ENCODE measurements at regions not wholly inside any gene's neighbourhood (a gene's known extent, or its start where the extent isn't known, plus 50 kb on each side); places are given as distances from the start of the nearest gene placed in this dataset.

- H3K27ac ChIP-seq (ENCODE audit: low read depth, low read length), result no peak overlapping the region
- H3K4me3 ChIP-seq (replicated peaks in 1 of 2; ENCODE audit: low read depth in 1 of 2, low read length in 2 of 2), result no peak overlapping the region
- H3K4me1 ChIP-seq (ENCODE audit: control insufficient read depth in 1 of 2, insufficient read depth in 2 of 2, low read length in 2 of 2), result peaks cover 0 to under 1% of the 10 kb centered on the region in 2 experiments; a peak in 1 of 4 replicates
- no peaks in the 10 kb centered on the region for H3K9me3 ChIP-seq (ENCODE audit: control insufficient read depth in 1 of 2, insufficient read depth in 1 of 2, low read depth in 1 of 2, low read length in 2 of 2)
- H4K20me1 ChIP-seq (ENCODE audit: insufficient read depth), result no peaks in the 10 kb centered on the region
- TF ChIP-seq POLR2AphosphoS5 (IDR thresholded peaks at IDR 0.05; ENCODE audit: low read depth, low read length) (no peak), YY1 (IDR thresholded peaks at IDR 0.05; ENCODE audit: extremely low read depth, insufficient replicate concordance, low read depth, low read length) (no peak), ATF3 (IDR thresholded peaks at IDR 0.05) (no peak), RAD21 (IDR thresholded peaks at IDR 0.05; ENCODE audit: low read depth) (no peak), ZBTB33 (IDR thresholded peaks at IDR 0.05; ENCODE audit: extremely low read depth, insufficient replicate concordance, low read length) (no peak), ELF1 (IDR thresholded peaks at IDR 0.05; ENCODE audit: borderline replicate concordance, low read depth) (no peak), CBX3 (IDR thresholded peaks at IDR 0.05; ENCODE audit: low read depth) (no peak)
- no TSS peak for BruUV-seq (replicated peaks)
- ChIA-PET POLR2A (no interaction called here), CTCF (no interaction called here), RAD21 (ENCODE audit: low non-redundant PET in 1 of 2, low total read pairs in 2 of 2, uncharacterized antibody in 2 of 2, unreplicated experiment in 2 of 2) (no interaction called here)
- ATAC-seq, result no peak
- H3K9ac ChIP-seq (ENCODE audit: low read length), result no peak overlapping the region
- no peaks in the 10 kb centered on the region for H3K27me3 ChIP-seq (ENCODE audit: insufficient read depth, low read length)
- H3K4me2 ChIP-seq (ENCODE audit: low read length), result no peak overlapping the region
- intact Hi-C loops (cut with micrococcal nuclease), result no loop called here
- H3K36me3 ChIP-seq (ENCODE audit: control insufficient read depth in 1 of 2, insufficient read depth in 2 of 2, low read length in 2 of 2), result no peaks in the 10 kb centered on the region
- H3K79me2 ChIP-seq (ENCODE audit: insufficient read depth, low read length), result no peaks in the 10 kb centered on the region
- no peak overlapping the region for H2AFZ ChIP-seq (ENCODE audit: low read depth, low read length, poor library complexity, severe bottlenecking)
- no peak for DNase-seq (ENCODE audit: low read depth, low spot score)
- no peaks in the 10 kb centered on the region for H3K9me2 ChIP-seq (ENCODE audit: insufficient read depth)
Observed at GRCh38 chr5:74196233-74196632, 444.3 kb downstream of the ENC1 start.

GRCh38 chr5:74194196-74194595, 446.3 kb downstream of the ENC1 start:
- ChIA-PET POLR2A (no interaction called here), CTCF (no interaction called here), RAD21 (ENCODE audit: low non-redundant PET in 1 of 2, low total read pairs in 2 of 2, uncharacterized antibody in 2 of 2, unreplicated experiment in 2 of 2) (no interaction called here)
- Histone ChIP-seq H3K9me2 (ENCODE audit: insufficient read depth) (no peaks in the 10 kb centered on the region), H4K20me1 (ENCODE audit: insufficient read depth) (no peaks in the 10 kb centered on the region), H3K9ac (ENCODE audit: low read length) (no peak overlapping the region), H3K4me2 (ENCODE audit: low read length) (no peak overlapping the region), H3K4me1 (ENCODE audit: control insufficient read depth in 1 of 2, insufficient read depth in 2 of 2, low read length in 2 of 2) (no peaks in the 10 kb centered on the region), H3K27ac (ENCODE audit: low read depth, low read length) (no peak overlapping the region), H3K9me3 (ENCODE audit: control insufficient read depth in 1 of 2, insufficient read depth in 1 of 2, low read depth in 1 of 2, low read length in 2 of 2) (no peaks in the 10 kb centered on the region), H3K79me2 (ENCODE audit: insufficient read depth, low read length) (no peaks in the 10 kb centered on the region), H3K4me3 (replicated peaks in 1 of 2; ENCODE audit: low read depth in 1 of 2, low read length in 2 of 2) (no peak overlapping the region), H3K36me3 (ENCODE audit: control insufficient read depth in 1 of 2, insufficient read depth in 2 of 2, low read length in 2 of 2) (no peaks in the 10 kb centered on the region), H2AFZ (ENCODE audit: low read depth, low read length, poor library complexity, severe bottlenecking) (no peak overlapping the region), H3K27me3 (ENCODE audit: insufficient read depth, low read length) (no peaks in the 10 kb centered on the region)
- intact Hi-C loops (cut with micrococcal nuclease), result no loop called here
- DNase-seq (ENCODE audit: low read depth, low spot score) (no peak), ATAC-seq (no peak)
- no peak for TF ChIP-seq ELF1 (IDR thresholded peaks at IDR 0.05; ENCODE audit: borderline replicate concordance, low read depth)
- TF ChIP-seq CBX3 (IDR thresholded peaks at IDR 0.05; ENCODE audit: low read depth), result no peak
- TF ChIP-seq POLR2AphosphoS5 (IDR thresholded peaks at IDR 0.05; ENCODE audit: low read depth, low read length), result no peak
- no peak for TF ChIP-seq ZNF274 (IDR thresholded peaks at IDR 0.05; ENCODE audit: low read depth, low read length)
- no peak for TF ChIP-seq EZH2 (IDR thresholded peaks at IDR 0.05)
- TF ChIP-seq FOSL1 (IDR thresholded peaks at IDR 0.05; ENCODE audit: low read depth), result no peak
- no peak for TF ChIP-seq RAD21 (IDR thresholded peaks at IDR 0.05; ENCODE audit: low read depth)
- TF ChIP-seq CEBPB (IDR thresholded peaks at IDR 0.05; ENCODE audit: low read depth), result no peak
- TF ChIP-seq EZH2phosphoT487 (IDR thresholded peaks at IDR 0.05; ENCODE audit: borderline replicate concordance), result no peak
- TF ChIP-seq EGR1 (IDR thresholded peaks at IDR 0.05; ENCODE audit: low read depth), result no peak
- TF ChIP-seq ATF3 (IDR thresholded peaks at IDR 0.05), result no peak
- TF ChIP-seq POLR2A (IDR thresholded peaks at IDR 0.05; ENCODE audit: borderline replicate concordance, extremely low read depth, insufficient read depth, insufficient read length), result no peak
- no peak for TF ChIP-seq YY1 (IDR thresholded peaks at IDR 0.05; ENCODE audit: extremely low read depth, insufficient replicate concordance, low read depth, low read length)
- TF ChIP-seq CTCF (IDR thresholded peaks at IDR 0.05 in 2 of 3, conservative IDR thresholded peaks at IDR 0.05 in 1 of 3; ENCODE audit: borderline replicate concordance in 1 of 3, insufficient read depth in 1 of 3, low read depth in 2 of 3, low read length in 2 of 3), result no peak
- no TSS peak for BruUV-seq (replicated peaks)
